HuH-7 (cell line): ENCODE measurements at regions not wholly inside any gene's neighbourhood (a gene's known extent, or its start where the extent isn't known, plus 50 kb on each side); places are given as distances from the start of the nearest gene placed in this dataset.
"Not testable (repeated sequence)": the region's sequence is repeated elsewhere in the genome, so short reads cannot be mapped to it uniquely, and the experiment has no call there.

ENCODE experiments used
- DNase-seq: peaks from one replicate; pipeline ENCODE4 v3.0.0; 2011; ENCODE audit warnings: low spot score

- no peak for DNase-seq
Observed at GRCh38 chr5:162485666-162486292, 418.2 kb downstream of the GABRG2 start.

GRCh38 chr5:162487528-162488525 is 420.3 kb downstream of the GABRG2 start:
- DNase-seq, result no peak

- no peak for DNase-seq
Observed at GRCh38 chr5:162496100-162496808, 428.7 kb downstream of the GABRG2 start.

DNA sequence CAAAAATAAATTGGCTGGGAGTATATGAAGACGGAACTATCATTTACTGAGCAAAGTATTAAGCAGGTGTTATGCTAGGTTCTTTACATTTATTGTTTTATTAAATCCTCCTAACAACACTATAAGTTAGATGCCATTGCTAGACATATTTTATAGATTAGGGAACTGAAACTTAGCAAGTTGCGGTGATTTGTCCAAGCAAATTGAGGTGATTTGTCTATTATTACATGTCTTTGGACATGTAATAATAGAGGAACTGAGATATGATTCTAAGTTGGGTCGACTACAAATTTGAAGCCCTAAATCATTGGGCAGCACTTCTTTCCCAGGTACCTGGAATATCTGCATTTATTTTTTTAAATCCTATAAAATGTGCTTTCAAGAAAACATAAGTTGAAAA is 429.9 kb downstream of the GABRG2 start:
- no peak for DNase-seq

DNA sequence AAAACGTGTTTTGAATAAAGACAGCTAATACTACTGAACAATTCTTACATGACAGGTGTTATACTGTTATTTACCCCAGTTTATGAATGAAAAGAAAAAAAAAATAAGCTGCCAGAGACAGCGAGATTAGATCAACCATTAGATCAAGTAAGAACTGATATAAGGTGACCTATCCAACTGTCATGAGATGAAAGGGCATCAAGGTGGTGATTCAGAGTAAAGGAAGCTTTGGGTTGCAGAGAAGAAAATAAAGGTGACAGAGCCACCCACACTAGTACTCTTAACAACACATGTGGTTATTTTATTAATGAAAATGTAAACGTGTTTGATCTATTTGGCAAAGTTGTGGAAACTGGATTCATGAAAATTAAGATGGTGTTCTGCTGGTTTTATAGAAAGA is 435.2 kb downstream of the GABRG2 start:
- no peak for DNase-seq

DNA sequence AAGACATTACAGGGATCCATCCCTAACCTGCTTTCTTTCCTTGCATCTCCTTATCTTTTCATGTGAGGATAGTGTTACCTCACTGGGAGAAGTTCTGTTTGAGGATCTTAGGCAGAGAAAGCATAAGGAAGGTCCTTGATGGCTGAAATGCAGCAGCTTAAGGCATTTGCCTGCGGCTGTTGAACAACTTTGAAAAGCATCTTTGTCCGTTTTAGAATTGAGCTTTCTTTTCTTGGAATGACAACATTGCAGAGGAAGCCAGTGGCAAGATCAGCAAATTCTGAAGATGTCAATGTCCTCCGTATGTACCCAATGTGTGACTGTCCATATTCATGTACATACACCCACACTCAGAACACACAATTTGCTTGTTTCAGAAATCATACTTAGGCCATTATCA is 436.2 kb downstream of the GABRG2 start:
- DNase-seq, result no peak

- no peak for DNase-seq
Observed at GRCh38 chr5:162512935-162513565, 445.5 kb downstream of the GABRG2 start.

DNA sequence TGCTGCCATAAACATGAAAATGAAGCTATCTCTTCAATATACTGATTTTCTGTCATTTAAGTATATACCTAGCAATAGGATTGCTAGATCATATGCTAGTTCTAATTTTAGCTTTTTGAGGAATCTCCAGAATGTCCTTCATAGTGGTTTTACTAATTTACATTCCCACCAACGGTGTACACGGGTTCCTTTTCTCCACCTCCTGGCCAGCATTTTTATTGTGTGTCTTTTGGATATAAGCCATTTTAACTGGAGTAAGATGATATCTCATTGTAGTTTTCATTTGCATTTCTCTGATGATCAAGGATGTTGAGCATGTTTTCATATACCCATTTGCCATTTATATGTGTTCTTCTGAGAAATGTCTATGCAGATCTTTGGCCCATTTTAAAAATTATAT is 446.5 kb downstream of the GABRG2 start:
- DNase-seq, result no peak

- no peak for DNase-seq
Observed at GRCh38 chr5:162520878-162521277, 453.3 kb downstream of the GABRG2 start.

GRCh38 chr5:162529209-162529608 is 461.6 kb downstream of the GABRG2 start:
- DNase-seq, result no peak

GRCh38 chr5:162529886-162530285 is 462.3 kb downstream of the GABRG2 start:
- DNase-seq, result no peak

DNA sequence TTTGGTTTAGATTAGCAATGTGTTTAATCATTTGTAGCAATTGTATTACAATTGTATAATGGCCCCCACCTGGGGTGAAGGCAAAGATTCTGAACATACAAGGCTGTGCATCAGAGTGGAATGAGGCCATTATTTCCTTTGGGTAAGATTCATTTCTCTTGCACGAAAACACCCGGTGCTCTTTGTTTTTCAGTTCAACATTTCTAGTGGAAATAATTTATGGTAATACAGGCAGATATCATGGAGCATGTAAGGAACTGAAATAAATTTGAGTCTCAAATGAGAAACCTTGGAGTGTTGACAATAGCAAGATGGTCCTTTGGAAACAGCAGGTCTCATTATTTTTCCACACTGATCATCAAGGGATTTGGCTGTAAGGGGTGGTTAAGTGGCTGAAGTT is 475.9 kb downstream of the GABRG2 start:
- DNase-seq, result no peak

DNA sequence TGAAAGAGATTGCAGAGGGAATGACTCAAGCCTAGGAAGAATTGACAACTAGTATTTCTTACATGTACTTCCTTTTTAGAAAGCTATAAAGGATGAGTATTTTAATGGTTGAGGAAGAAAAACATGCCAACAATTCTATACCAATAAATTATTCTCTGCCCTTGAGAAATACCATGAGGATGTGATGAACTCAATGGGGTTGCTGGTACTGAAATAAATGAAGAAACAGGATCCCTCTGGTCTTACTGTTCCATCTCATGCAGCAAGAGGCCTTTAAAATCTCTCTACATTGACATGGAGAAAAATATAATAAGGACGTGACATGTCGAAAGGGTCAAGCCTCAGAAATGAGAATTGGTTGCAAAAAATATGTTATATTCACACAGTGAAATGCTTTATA is 477.3 kb downstream of the GABRG2 start:
- no peak for DNase-seq

DNA sequence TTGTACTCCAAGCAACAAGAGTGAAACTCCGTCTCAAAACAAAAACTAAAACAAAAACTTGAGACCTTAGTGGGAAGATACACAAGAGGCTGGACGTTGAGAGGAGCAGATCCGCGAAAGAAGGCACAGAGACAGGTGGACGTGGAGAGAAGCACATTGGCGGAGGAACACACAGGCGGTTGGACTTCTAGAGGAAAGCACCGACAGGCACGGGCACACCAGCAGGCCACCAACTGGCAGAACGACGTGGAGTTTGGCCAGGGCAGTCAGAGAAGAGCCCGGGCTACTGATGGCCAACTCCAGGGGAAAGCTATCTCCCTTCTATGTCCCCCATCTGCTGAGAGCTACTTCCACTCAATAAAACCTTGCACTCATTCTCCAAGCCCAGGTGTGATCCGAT is 482.7 kb downstream of the GABRG2 start:
- no peak for DNase-seq

- DNase-seq, result no peak
Observed at GRCh38 chr5:162558120-162558519, 490.5 kb downstream of the GABRG2 start.

GRCh38 chr5:162567644-162568043 is 500.1 kb downstream of the GABRG2 start:
- DNase-seq, result no peak

DNA sequence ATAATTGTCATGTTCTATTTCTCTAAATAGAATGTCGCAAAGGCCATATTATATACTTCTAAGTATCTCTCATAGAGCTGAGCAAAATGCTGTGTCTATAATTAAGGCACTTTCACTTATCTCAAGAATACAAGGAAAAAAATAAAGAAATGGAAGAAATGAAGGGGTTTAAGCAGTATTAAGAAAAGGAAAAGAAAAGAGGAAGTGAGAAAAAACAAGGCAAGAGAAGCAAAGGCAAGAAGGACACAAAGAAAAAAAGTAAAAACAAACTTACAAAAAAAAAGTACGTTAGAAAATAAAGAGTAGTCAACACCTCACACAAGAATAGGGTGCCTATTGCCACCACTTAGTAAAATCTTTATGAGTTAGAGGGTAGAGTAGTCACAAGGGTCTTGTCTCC is 506.2 kb downstream of the GABRG2 start:
- DNase-seq, result no peak

DNA sequence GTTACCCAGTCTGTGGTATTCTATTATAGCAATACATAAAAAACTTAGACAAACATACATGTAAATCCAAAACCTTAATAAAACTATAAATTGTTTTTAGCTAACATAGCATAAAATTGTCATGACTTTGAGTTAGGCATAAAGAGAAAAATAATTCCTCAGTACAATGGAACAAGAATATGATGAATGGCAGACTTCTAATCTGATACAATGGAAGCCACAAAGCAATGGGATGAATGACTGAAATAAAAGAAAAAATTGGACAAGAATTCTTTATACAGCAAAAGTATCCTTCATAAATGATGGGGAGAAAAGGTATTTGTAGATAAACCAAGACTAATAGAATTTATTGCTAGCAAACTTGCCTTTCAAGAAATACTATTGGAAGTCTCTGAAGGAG is 524.2 kb downstream of the GABRG2 start:
- no peak for DNase-seq

GRCh38 chr5:162593881-162594280 is 526.3 kb downstream of the GABRG2 start:
- DNase-seq, result no peak

GRCh38 chr5:162603443-162604070 is 536.0 kb downstream of the GABRG2 start:
- no peak for DNase-seq

DNA sequence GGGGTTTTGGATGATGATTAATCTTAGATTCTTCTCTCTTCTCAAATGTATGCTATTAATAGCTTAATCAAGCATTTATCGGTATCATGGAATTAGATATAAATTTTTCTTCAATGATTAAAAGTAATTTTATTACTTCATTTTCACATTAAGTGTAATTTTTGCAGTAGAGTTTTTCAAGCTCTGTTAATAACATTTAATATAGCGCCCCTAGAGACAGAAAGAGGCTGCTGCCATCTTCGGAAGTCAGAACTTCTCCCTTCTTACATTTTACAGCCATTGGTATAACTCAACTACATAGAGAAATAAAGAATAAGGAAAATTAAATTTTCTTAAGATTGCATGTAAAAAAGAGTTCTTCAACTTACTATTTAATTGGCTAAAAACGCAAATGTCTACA is 540.3 kb downstream of the GABRG2 start:
- no peak for DNase-seq

DNA sequence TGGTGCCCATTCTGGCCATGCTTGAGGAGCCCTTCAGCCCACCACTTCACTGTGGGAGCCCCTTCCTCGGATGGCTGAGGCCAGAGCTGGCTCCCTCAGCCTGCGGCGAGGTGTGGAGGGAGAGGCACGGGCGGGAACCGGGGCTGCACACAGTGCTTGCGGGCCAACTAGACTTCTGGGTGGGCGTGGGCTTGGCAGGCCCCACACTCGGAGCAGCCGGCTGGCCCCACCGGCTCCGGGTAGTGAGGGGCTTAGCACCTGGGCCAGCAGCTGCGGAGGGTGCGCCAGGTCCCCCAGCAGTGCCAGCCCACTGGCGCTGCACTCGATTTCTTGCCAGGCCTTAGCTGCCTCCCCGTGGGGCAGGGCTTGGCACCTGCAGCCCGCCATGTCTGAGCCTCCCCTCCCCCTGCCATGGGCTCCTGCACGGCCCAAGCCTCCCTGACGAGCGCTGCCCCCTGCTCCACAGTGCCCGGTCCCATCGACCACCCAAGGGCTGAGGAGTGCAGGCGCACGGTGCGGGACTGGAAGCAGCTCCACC is 554.2 kb downstream of the GABRG2 start:
- not testable (repeated sequence) for DNase-seq
